ENCODE measurements at regions not wholly inside any gene's neighbourhood (a gene's known extent, or its start where the extent isn't known, plus 50 kb on each side); places are given as distances from the start of the nearest gene placed in this dataset.
"Not testable (repeated sequence)": the region's sequence is repeated elsewhere in the genome, so short reads cannot be mapped to it uniquely, and the experiment has no call there.

DNA sequence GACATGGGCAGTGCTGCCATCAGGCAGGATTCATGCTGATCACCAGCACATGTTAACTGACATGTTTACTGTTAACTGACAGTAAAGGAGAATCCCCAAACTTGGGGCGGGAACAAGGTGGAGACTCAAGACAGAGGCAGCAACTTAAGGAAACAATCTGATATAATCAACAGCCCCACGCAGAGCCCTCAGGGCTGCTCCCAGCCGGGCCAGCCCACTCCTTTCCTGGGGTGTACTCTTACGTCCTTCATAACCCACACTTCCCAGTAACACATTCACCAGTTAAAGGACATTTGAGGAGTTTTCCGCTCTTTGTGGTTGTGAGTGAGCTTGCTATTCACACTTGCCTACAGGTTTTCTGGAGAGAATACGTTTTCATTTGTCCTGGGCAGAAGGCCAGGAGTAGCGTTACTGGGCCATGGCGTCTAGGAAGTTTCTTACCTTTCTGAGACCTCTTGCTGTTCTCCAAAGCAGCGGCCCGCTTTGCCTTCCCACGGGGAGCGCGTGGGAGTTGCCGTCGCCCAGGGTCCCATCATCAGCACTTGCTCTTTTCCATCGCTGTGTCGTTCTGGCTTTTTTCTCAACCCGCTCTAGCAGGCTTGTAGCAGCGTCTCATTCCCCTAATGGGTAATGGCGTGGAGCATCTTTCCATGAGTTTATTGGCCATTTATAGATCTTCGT is 56.4 kb downstream of the FOXF2 start:
- no peak for DNase-seq (ENCODE audit: low read depth in 2 of 2)

DNA sequence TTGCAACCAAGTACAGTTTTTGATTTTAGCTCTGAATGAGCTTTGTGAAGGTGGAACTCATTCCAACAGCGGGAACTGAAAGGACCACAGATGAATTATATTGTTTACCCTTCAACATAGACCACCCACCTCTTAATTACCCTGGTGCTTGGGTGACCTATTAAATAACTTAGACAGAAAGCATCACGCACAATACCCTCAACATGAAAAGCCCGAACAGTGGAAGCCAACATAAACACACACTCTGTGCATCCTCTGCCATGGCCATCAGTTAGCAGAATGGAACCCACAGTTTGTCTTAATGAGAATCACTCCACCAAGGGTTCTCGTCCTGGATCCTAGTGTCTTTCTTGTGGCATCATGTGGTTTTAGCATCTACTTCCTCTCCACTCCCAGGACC is 60.5 kb downstream of the FOXF2 start:
- DNase-seq (ENCODE audit: low read depth in 2 of 2) = no peak

DNA sequence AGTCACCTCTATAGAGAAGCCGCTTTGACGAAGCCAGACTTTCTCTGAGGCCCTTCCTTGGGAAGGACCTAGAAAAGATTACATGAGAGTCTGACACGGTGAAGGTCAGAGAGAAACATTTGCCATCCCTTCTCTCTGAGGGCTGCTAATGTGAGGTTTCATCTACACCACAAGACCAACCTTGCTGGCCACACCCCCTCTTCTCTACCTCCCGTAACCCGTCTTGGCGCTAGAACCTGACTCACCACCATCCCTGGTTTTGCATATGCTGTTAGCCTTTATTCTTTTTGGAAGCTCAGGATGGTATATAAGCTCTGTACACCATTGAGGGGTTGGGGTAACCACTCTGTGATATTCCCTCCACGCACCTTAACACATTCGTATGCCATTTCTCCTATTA is 63.6 kb downstream of the FOXF2 start:
- DNase-seq (ENCODE audit: low read depth in 2 of 2) = no peak

DNA sequence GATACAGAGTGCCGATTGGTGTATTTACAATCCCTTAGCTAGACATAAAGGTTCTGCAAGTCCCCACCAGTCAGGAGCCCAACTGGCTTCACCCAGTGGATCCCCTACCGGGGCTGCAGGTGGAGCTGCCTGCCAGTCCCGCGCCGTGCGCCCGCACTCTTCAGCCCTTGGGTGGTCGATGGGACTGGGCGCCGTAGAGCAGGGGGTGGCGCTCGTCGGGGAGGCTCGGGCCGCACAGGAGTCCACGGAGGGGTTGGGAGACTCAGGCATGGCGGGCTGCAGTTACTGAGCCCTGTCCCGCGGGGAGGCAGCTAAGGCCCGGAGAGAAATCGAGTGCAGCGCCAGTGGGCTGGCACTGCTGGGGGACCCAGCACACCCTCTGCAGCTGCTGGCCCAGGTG is 67.4 kb downstream of the FOXF2 start:
- not testable (repeated sequence) for DNase-seq (ENCODE audit: low read depth in 2 of 2)

DNA sequence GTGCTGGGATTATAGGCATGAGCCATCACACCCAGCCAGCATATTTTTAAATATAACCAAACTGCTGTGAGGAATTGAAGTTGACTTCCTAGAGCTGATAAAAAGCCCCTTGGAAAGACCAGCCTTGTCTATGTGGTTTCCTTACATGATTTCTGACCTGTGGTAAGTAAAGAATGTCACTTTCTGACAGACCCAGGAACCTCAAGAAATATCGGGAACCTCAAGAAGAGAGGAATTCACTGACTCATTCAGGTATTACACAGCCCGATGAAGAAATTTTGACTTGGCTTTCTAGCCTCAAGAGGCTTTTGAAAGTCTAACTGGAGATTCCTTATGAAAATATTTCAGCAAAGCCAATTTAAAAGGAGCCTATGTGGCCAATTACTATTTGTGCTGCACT is 71.8 kb downstream of the FOXF2 start:
- no peak for DNase-seq (ENCODE audit: low read depth in 2 of 2)

DNA sequence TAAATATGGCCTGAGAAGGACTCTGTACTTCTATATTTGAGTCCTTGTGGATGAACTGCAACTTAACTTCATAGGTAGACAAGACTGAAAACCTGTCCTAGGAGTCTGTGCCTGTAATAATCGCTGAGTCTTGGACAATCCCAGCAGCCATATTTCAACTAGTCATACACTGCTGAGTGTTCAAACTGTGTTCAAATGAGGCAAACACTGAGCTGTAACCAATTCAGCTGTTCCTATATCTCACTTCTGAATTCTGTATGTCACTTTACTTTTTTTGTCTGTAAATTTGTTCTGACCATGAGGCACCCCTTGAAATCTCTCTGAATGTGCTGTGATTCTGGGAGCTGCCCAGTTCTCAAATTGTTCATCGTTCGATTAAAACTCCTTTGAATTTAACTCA is 72.4 kb downstream of the FOXF2 start:
- no peak for DNase-seq (ENCODE audit: low read depth in 2 of 2)

DNA sequence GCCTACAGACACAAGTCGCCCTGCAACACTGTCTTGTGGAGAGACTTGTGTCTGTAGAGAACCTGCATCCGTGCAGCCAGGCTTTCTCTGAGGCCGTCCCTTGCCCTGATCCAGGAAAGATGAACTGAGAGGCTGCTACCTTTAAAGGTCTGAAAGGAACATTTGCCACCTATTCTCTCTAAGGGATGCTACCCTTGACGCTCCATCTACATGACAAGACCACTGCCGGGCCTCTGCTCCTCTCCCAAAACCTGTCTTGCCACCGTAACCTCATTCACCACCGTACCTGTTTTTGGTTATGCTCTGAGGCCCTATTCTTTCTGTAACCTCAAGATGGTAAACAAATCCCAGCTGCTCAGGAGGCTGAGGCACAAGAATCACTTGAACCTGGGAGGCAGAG is 73.9 kb downstream of the FOXF2 start:
- no peak for DNase-seq (ENCODE audit: low read depth in 2 of 2)

DNA sequence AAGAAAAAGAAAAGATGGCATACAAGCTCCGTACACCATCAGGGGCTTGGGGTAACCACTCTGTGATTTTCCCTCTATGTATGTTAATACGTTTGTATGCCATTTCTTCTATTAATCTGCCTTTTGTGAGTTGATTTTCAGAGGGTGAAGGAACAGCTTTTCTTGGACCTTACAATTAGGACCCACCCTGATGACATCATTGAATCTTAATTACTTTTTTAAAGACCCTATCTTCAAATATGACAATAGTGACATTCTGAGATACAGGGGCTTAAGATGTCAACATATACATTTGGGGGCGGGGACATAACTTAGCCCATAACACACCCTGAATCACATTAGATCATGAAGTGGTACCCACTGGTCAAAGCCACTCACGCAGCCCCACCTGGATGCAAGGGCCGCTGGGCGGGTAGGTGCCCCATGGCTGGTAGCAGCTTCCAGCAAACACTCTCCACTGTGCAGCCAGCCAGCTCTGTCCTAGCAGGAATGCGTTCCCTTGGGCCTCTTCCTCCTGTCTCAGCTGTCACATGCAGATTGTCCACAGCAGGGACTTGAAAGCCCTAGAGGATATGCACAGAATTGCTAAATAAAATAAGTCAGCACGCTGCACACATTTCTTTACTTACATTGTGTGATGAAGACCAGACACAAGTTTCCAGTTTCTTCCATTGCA is 74.5 kb downstream of the FOXF2 start:
- DNase-seq (ENCODE audit: low read depth in 2 of 2) = no peak

DNA sequence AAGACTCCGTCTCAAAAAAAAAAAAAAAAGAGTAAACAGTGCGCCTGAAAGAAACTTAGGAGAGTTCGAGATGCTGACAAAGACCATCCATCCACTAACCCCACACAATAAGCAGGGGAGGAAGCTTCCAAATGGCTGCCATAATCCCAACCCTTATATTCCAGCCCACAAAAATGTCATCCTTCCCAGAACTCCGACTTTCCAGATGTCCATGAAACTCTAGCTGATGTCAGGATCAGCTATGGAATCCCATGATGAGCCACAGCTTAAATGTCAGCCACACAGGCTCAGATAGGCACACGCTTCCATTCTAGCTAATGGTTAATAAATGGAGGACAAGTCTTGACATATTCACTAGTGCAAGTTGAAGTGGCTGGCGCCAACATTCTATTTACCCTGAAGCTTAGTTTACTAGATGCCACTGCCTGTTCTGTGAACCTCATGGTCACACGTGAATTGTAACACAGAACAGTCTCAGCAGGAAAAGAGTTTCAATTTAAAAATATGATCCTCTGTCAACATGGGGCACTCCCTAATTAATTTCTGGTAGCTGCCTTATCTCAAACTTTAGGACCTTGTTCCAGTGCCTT is 75.5 kb downstream of the FOXF2 start:
- no peak for DNase-seq (ENCODE audit: low read depth in 2 of 2)

DNA sequence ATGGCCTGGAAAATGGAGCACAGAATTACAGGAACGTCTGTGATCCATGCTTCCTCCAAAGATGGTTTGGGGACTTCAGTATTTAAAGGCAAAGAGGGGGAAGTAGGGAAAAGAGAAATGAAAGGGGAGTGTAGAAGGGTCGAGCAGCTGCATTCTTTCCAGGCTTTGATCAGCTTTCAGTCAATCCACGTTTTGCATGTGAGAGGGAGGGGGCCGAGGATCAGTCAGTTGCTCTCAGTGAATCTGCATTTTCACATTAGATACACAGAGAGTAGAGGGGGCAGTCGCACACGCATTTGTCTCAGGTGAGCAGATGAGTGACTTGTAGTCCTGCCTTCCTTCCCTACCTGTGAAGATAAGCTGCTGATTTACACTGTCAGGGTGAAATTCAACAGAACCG is 78.8 kb downstream of the FOXF2 start:
- DNase-seq (ENCODE audit: low read depth in 2 of 2) = no peak

DNA sequence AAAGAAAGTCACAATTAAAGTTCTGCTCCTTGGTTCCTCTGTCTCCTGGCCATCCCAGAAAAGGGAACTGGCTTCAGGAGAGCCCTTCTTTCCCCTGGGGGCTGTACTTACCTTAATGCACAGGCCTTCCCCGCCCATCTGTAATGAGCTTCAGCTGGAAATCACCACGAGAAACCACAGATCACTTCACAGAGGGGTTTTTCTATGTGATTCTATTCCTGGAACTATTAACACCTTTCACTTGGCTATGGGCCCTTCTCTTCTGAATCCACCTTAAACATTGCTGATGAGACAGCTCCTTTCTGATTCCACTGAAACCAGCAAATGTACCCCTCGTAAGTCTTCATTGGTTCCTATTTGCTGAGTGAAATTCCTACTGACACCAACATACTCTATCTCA is 80.7 kb downstream of the FOXF2 start:
- no peak for DNase-seq (ENCODE audit: low read depth in 2 of 2)

DNA sequence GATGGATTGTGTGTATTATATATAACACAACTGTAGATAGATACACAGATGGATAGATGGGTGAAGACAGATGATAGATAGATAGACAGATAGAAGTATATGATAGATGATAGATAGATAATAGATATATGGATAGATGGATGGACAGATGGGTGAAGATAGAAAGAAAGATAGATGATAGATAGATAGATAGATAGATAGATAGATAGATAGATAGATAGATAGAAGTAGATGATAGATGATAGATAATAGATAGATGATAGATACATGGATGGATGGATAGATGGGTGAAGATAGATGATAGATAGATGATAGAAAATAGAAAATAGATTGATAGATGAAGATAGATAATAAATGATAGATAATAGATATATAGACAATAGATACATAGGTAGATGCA is 83.3 kb downstream of the FOXF2 start:
- DNase-seq (ENCODE audit: low read depth in 2 of 2) = no peak

DNA sequence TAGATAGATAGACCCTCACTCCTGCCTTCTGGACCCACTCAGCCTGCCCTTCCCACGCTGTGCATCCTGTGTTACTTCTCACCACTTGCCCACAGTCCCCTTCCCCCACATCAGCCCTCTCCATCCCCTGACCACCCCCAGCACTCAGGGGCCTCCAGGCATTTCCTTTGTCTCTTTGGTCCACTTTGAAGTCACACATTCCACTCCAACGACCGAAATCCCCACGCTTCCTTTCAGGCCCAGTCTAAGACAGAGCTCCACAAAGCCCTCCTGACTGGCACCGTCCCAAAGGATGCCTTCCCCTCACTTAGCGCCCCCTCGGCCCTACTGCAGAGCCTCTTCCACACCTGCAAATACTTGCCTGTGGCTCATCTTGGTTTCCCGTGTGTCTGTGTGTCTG is 83.8 kb downstream of the FOXF2 start:
- no peak for DNase-seq (ENCODE audit: low read depth in 2 of 2)

DNA sequence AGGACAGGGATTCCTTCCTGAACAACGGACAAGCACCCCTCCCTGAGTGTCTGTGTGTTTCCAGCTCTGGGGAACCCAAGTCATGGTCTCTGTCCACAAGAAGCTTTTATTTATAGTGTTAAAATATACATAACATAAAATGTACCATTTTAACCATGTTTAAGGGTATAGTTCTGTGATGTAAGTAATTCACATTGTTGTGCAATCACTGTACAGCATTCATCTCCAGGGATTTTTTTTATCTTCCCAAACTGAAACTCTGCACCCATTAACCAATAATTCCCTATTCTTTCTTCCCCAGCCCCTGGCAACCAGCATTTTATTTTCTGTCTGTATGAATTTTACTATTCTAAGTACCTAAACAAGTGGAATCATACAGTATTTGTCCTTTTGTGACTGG is 84.2 kb downstream of the FOXF2 start:
- no peak for DNase-seq (ENCODE audit: low read depth in 2 of 2)

DNA sequence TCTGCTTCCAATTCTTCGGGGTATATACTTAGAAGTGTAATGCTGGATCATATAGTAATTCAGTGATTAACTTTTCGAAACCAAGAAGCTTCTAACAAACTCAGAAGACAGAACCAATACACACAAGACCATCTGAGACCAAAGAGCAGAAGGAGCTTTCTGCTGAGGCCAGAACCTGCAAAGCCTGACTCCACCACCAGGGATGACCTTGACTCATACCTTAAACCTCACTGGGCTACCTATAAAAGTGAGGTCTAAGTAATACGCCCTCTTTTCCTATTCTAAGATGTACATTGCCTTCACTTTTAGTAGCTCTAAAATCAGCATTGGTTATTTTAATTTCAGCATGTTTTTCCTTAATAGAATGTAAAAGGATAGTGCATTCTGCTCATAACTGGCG is 84.8 kb downstream of the FOXF2 start:
- no peak for DNase-seq (ENCODE audit: low read depth in 2 of 2)

DNA sequence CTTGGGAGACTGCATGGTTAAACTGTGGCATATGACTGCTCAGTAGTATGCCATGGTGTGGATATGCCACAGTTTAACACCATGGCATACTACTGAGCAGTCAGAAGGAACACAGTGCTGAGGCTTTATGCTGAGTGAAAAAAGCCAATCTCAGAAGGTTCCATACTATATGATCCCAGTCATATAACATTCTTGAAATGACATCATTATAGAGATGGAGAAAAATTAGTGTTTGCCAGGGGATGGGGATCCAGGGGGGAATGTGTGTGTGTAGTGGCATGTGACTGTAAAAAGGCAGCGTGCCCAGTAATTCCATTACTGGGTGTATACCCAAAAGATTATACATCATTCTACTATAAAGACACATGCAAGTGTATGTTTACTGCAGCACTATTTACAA is 85.8 kb downstream of the FOXF2 start:
- DNase-seq (ENCODE audit: low read depth in 2 of 2) = no peak

DNA sequence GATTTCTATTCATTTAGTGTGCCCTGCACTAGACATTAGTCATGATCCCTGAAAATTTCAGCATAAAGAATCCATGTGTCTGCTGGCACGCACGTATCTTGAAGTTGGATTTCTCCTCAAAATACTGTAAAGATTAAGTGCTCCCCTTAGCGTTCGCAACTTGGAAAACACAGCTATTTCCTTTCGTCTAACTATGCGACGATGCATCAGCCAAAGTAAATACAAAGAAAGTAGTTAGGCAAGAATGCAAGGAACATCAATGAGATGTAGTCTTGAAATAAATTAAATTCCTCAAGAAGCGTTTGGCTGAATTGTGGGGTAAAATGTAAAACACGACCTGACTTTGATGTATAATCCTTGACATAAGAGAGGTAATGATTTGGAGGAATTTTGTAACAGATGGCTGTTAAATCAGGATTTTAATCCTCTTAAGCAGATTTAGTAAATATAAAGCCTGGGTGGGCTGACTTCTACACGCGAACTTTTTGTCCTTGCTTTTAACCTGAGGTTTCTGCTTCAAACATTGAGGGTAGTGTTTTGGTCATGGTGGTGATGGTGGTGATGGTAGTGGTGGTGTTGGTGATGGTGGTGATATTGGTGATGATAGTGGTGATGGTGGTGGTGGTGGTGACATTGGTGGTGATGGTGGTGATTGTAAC is 88.2 kb downstream of the FOXF2 start:
- no peak for DNase-seq (ENCODE audit: low read depth in 2 of 2)

DNA sequence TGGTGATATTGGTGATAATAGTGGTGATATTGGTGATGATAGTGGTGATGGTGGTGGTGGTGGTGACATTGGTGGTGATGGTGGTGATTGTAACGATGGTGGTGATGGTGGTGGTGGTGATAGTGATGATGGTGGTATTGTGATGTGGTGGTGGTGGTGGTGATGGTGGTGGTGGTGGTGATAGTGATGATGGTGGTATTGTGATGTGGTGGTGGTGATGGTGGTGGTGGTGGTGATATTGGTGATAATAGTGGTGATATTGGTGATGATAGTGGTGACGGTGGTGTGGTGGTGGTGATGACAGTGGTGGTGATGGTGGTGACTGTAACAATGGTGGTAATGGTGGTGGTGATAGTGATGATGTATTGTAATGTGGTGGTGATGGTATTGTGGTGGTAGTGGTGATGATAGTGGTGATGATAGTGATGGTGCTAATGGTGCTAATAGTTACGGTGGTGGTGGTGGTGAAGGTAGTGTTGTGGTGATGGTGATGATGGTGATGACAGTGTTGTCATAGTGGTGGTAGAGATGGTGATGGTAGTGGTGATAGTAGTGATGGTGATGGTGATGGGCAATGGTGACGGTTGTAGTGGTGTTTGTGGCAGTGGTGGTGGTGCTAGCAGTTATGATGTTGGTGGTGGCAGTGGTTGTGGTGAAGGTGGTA is 88.9 kb downstream of the FOXF2 start:
- DNase-seq (ENCODE audit: low read depth in 2 of 2) = not testable (repeated sequence)

DNA sequence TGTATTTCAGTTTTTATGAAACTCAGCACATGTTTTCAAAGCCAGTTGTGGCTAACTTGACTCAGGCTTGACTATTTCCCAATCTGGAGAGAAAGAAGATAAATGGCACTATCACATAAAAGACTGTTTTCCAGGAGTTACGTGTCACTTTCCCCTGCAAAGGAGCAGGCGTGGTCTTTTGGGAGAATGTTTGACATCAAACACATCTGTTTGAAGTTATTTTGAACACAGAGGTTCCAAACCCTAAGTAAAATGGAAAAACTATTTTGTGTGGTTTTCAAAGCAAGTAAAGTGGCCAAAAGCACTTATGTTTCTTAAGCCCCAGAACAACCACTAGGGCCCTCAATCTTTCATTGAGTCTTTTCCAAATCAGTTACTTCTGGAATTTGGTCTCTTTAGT is 89.7 kb downstream of the FOXF2 start:
- DNase-seq (ENCODE audit: low read depth in 2 of 2) = no peak

DNA sequence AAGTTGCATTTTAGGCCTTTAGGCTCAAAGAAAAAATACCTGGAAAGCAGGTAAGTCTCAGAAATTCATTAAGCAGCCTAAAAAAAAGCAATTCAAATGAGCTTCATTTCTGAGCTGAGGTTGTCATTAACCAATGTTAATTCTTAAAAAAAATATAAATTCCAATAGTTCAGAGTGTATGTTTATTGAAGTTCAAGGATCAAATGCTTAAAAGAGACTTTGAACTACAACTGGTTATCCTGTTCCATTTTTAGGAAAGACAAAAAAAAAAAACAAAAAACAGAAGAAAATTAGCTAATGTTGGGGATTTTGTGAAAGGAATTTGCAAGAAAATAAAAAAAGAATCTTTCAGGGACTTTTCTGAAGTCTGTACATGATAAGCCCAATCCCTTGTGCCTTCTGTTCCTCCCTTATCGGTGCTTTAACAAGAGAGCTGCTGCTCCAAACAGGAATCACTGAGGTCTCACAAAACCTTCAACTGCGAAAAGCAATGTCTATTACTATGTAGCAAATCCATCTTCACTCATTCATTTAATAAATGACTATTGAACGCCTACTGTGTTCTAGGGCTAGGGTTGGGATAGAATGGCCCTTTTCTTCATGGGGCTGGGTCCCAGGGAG is 90.3 kb downstream of the FOXF2 start:
- no peak for DNase-seq (ENCODE audit: low read depth in 2 of 2)

DNA sequence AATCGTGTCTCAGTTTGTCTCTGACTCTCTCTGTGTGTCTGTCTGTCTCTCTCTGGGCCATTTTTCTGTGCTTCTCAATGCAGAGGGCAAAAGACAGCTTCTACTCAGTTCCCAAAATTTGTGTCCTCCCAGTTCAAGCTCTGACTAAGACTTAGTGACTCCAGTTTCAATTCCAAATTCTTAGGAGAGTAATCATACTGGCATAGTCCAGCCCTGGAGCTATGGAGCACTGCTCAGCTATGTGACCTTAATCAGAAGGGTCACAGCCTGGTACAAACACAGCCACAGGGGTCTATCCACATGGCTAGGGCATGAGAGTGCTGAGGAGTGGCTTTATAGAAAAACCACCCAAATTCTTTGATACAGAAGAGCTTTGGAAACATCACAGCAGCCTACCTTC is 91.9 kb downstream of the FOXF2 start:
- DNase-seq (ENCODE audit: low read depth in 2 of 2) = no peak

Data from stimulated activated CD8-positive, alpha-beta memory T cell treated with anti-CD3 and anti-CD28 coated beads, Interleukin-2, amount 100 ng/mL, for 1 hour (primary cell).